ENCODE measurements at regions not wholly inside any gene's neighbourhood (a gene's known extent, or its start where the extent isn't known, plus 50 kb on each side); places are given as distances from the start of the nearest gene placed in this dataset.

DNA sequence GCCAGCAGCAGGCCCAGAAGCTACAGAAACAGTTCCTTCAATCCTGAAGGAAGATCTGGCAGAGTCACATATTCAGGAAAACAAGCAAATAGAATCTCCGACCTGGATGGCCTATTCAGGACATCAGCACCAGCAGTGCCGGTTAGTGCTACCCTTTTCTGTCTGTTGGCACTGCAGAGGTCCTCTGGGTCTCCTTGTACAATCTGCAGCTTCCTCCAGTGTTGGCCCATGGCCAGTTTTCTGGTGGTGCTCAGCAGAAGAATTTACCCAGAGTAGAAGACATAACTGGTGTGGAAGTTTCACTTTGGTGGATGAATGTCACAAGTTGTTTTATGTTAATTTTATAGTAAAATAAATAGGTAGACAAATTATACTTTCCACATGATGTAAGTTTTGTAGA lies 498.1 kb downstream of the COG6 start:
- TF ChIP-seq, protein P1, sequence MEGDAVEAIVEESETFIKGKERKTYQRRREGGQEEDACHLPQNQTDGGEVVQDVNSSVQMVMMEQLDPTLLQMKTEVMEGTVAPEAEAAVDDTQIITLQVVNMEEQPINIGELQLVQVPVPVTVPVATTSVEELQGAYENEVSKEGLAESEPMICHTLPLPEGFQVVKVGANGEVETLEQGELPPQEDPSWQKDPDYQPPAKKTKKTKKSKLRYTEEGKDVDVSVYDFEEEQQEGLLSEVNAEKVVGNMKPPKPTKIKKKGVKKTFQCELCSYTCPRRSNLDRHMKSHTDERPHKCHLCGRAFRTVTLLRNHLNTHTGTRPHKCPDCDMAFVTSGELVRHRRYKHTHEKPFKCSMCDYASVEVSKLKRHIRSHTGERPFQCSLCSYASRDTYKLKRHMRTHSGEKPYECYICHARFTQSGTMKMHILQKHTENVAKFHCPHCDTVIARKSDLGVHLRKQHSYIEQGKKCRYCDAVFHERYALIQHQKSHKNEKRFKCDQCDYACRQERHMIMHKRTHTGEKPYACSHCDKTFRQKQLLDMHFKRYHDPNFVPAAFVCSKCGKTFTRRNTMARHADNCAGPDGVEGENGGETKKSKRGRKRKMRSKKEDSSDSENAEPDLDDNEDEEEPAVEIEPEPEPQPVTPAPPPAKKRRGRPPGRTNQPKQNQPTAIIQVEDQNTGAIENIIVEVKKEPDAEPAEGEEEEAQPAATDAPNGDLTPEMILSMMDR (IDR thresholded peaks at IDR 0.05): no peak
- TF ChIP-seq POLR2A (IDR thresholded peaks at IDR 0.05): no peak
